HPDE6-E6E7 (cell line): ENCODE measurements at regions not wholly inside any gene's neighbourhood (a gene's known extent, or its start where the extent isn't known, plus 50 kb on each side); places are given as distances from the start of the nearest gene placed in this dataset.
"Not testable (repeated sequence)": the region's sequence is repeated elsewhere in the genome, so short reads cannot be mapped to it uniquely, and the experiment has no call there.

Experiments
- DNase-seq: peaks from one replicate; pipeline ENCODE4 v3.0.0; 2011; ENCODE audit warnings: missing footprints; ENCODE audit errors: extremely low spot score

DNA sequence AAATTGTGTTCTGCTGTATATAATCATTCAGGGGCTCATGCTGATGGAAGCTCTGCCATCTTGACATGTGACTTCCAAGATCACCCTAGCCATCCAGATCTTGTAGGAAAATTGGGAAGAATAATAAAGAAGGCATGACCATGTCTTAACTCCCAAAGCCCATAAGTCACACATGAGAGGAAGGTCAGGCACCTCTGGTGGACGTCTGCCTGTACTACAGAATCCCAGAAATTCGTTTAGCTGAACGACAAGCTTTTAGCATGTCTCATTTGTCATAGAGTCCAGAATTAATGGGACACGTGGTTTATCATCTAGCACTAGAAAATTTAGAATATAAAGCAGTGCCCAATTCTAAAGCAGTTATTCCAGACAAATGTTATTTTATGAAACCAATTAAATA, 212.7 kb downstream of the CENPC start:
- peak; percentile 4 for DNase-seq

DNA sequence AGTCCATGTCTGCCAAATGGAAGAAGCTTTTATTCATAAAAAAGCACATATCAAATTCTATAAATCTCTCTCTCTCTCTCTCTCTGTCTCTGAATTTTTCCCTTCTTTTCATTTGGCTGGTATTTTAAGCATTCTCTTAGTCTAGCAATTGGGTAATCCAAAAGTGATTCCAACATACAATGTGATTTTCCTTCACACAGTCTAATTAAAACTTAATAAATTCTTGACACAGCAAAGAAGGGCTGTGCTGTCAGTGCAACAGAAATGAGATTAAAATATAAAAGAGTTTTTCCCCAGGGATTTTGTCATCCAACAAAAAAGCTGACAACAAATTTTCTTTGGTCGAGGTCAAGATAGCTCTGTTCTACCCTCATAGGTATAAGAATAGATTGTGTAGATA, 216.9 kb downstream of the CENPC start:
- DNase-seq, result no peak

GRCh38 chr4:67328018-67328278, 217.4 kb downstream of the CENPC start:
- no peak for DNase-seq

GRCh38 chr4:67327245-67328017, 217.9 kb downstream of the CENPC start:
- peak; percentile 58 for DNase-seq

DNA sequence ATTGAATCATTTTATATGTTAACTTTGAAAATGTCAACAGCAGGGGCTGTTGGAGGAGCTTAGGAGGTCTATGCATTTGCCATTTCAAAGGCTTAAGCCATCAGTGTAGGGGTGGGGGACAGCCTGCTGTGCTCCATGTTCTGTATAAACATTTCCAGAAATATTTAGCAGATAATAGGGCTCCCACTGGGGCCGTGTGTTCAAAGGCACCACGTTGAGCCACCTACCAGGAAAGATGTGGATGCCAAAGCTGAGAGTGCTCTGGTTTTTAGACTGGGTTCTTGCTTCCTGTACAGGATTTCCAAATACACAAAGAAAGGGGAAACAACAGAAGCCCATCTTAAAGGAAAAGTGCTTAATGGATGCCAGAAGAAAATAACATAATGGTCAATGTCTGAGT, 219.5 kb downstream of the CENPC start:
- no peak for DNase-seq

DNA sequence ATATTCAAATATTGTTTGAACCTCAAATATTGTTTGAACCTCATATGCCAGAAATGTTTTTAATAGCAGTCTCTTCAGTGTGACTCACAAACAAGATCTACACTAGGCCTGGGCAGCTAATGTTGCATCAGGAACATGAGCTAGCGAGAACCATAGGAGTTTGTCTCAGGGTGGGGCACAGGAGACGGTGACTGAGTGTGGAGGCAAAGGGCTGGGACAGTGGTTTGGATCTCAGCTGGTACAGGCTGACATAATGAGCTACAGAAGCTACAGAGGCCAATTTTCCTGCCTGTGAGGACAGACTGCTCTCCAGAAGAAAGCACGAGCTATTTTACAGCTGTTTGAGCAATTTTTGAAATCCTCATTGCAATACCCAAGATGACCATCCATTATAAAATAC, 224.7 kb downstream of the CENPC start:
- DNase-seq, result no peak

DNA sequence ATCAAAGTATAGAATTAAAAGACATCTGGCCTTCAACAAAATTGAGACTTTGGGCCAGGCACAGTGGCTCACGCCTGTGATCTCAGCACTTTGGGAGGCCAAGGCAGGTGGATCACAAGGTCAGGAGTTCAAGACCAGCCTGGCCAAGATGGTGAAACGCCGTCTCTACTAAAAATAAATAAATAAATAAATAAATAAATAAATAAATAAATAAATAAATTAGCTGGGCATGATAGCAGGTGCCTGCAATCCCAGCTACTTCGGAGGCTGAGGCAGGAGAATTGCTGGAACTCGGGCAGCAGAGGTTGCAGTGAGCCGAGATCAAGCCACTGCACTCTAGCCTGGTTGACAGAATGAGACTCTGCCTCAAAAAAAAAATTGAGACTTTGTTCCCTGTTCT, 225.7 kb downstream of the CENPC start:
- not testable (repeated sequence) for DNase-seq

- DNase-seq, result not testable (repeated sequence)
Observed at GRCh38 chr4:67300497-67301185, 244.7 kb downstream of the CENPC start.

- no peak for DNase-seq
Observed at GRCh38 chr4:67292636-67293035, 252.7 kb downstream of the CENPC start.

DNA sequence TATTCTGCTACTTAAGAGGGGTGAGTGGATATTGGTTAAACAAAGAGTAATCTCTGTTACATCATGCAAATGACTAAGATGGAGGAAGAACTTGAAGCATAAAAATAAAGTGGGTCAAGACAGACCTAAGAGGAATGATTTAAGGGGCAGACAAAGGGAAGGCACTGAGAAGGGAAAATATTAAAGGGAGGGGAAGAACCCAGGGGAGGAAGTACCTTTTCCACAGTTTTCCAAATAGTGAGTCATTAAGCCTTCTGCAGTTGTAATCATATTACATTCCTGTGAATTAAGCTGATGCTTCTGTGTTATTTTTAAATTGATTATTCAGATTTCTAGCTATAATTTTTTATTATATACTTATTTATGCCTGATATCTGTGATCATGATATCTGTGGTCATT, 253.3 kb downstream of the CENPC start:
- no peak for DNase-seq

GRCh38 chr4:67291644-67292043, 253.7 kb downstream of the CENPC start:
- DNase-seq, result no peak

- DNase-seq, result no peak
Observed at GRCh38 chr4:67288964-67289363, 256.3 kb downstream of the CENPC start.

- no peak for DNase-seq
Observed at GRCh38 chr4:67286724-67287123, 258.6 kb downstream of the CENPC start.

DNA sequence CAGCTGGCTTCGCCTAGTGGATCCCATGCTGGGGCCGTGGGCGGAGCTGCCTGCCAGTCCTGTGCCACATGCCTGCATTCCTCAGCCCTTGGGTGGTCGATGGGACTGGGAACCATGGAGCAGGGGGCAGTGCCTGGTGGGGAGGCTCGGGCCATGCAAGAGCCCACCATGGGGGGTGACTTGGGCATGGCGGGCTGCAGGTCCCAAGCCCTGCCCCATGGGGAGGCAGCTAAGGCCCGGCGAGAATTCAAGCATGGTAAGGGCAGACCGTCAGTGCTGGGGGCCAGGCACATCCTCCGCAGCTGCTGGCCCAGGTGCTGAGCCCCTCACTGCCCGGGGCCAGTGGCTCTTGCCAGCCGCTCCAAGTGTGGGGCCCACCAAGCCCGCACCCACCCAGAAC, 262.6 kb downstream of the CENPC start:
- DNase-seq, result no peak

DNA sequence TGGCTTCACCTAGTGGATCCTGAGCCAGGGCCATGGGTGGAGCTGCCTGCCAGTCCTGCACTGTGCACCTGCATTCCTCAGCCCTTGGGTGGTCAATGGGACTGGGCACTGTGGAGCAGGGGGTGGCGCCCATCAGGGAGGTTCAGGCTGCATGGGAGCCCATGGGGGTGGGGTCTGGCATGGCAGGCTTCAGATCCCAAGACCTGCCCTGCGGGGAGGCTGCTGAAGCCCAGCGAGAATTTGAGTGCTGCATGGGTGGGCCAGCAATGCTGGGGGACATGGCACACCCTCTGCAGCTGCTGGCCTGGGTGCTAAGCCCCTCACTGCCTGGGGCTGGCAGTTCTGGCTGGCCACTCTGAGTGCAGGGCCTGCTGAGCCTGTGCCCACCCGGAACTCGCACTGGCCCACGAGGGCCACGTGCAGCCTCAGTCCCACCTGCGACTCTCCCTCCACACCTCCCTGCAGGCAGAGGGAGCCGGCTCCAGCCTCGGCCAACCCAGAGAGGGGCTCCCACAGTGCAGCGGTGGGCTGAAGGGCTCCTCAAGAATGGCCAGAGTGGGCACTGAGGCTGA, 270.0 kb downstream of the CENPC start:
- DNase-seq, result no peak

GRCh38 chr4:67274671-67275070, 270.6 kb downstream of the CENPC start:
- DNase-seq, result not testable (repeated sequence)

- DNase-seq, result no peak
Observed at GRCh38 chr4:67273666-67274065, 271.6 kb downstream of the CENPC start.

DNA sequence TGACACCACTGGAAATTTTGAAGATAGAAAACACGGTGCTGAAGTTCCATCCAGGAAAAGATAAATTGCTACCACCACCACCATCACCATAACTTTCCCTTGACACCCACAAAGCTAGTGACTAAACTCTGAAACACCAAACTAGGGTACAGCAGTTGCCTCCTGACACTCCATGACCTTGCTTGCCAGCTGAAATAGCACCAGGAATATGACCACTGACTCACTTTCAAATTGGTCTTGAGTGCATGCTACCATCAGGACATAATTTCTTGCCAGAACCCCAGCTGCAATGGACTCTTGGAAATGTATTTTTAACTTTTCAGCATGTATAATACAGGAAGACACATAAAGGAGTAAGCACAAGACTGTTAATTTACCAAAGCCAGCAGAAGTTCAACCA, 283.3 kb downstream of the CENPC start:
- DNase-seq, result no peak

GRCh38 chr4:67256388-67257043, 288.8 kb downstream of the CENPC start:
- no peak for DNase-seq

GRCh38 chr4:67250131-67250896, 295.0 kb downstream of the CENPC start:
- DNase-seq, result no peak

DNA sequence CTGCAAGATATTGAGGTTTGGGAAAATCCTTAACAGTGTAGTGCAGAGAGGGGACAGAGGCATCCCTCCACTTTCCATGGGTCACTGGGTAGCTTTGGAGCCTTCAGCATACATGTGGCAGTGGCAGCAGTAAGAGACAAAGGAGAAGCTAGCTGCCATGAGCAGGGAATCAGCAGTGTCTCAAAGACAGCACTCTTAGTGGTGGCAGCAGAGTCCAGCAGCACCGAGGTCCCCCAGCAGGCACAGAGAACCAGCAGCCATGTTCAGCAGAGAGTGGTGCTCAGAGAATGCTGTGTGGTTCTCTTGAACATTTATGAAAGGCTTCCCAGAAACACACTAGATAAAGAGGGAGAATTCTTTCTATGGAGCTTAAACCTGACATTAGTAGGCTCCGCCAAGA, 308.5 kb downstream of the CENPC start:
- no peak for DNase-seq

GRCh38 chr4:67236318-67236717, 309.0 kb downstream of the CENPC start:
- no peak for DNase-seq
